Naive B cell (primary cell): ENCODE measurements at regions not wholly inside any gene's neighbourhood (a gene's known extent, or its start where the extent isn't known, plus 50 kb on each side); places are given as distances from the start of the nearest gene placed in this dataset.

Source experiments
- ATAC-seq, 2 donors: fragments of 150-1000 bp; cut with Tn5 transposase; 2 replicates each; pipeline ENCODE4 v1.10.0; 2021; ENCODE audit warnings: low read depth in 2 of 2, mild to moderate bottlenecking in 2 of 2, moderate library complexity in 2 of 2
- DNase-seq: peaks from one replicate; pipeline ENCODE4 v3.0.0; 2022
- H3K27ac Mint-ChIP-seq, 6 donors: one replicate each; pipeline ENCODE4 v1.8.0; 2020 to 2022; ENCODE audit warnings: mild to moderate bottlenecking in 6 of 6, mixed read lengths in 6 of 6, moderate library complexity in 5 of 6, inconsistent platforms in 2 of 6
- H3K27me3 Mint-ChIP-seq, 3 donors: one replicate each; pipeline ENCODE4 v1.8.0; 2021 to 2022; ENCODE audit warnings: mixed read lengths in 3 of 3, mild to moderate bottlenecking in 1 of 3
- H3K36me3 Mint-ChIP-seq, 2 donors: one replicate each; pipeline ENCODE4 v1.8.0; 2020 to 2022; ENCODE audit warnings: mixed read lengths in 2 of 2, inconsistent platforms in 1 of 2, mild to moderate bottlenecking in 1 of 2
- H3K4me1 Mint-ChIP-seq, 3 donors: one replicate each; pipeline ENCODE4 v1.8.0; 2020 to 2022; ENCODE audit warnings: mixed read lengths in 3 of 3, inconsistent platforms in 1 of 3, mild to moderate bottlenecking in 1 of 3, moderate library complexity in 1 of 3
- H3K4me3 Mint-ChIP-seq, 8 donors: one replicate each; pipeline ENCODE4 v1.8.0; 2020 to 2022; ENCODE audit warnings: mild to moderate bottlenecking in 8 of 8, mixed read lengths in 8 of 8, moderate library complexity in 8 of 8, inconsistent platforms in 2 of 8
- H3K9me3 Mint-ChIP-seq, 7 donors: one replicate each; pipeline ENCODE4 v1.8.0; 2020 to 2022; ENCODE audit warnings: mixed read lengths in 7 of 7, mild to moderate bottlenecking in 5 of 7, inconsistent platforms in 2 of 7, moderate library complexity in 1 of 7

DNA sequence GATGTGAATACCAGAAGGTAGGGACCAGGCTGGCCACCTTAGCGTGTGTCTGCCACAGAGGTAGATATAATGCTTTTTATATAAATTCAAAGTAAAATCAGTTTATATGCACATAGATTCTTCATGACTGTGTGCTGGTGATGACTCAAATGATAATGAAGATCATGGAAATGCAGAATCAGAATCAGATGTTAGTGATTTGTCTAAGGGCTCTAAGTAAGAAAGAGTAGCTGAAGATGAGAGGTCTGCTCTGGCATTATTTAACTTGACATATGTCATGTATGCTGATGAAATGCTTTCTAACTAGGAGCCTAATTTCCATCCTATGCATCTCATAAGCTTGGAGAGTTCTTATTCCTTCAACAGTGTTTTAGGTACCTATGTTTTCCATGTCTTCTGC lies 50.3 kb upstream of the DPH6 start:
- ATAC-seq, result no peak
- H3K27me3 Mint-ChIP-seq, result peaks cover 0 to 9% (median 0%) of the 10 kb centered on the region in 3 donors
- no peak overlapping the region for H3K27ac Mint-ChIP-seq
- H3K4me1 Mint-ChIP-seq, result no peaks in the 10 kb centered on the region
- DNase-seq, result no peak
- no peak overlapping the region for H3K4me3 Mint-ChIP-seq
- H3K36me3 Mint-ChIP-seq, result peaks cover 0 to 7% of the 10 kb centered on the region in 2 donors
- H3K9me3 Mint-ChIP-seq, result peaks cover 2 to 9% (median 6%) of the 10 kb centered on the region in 7 donors

DNA sequence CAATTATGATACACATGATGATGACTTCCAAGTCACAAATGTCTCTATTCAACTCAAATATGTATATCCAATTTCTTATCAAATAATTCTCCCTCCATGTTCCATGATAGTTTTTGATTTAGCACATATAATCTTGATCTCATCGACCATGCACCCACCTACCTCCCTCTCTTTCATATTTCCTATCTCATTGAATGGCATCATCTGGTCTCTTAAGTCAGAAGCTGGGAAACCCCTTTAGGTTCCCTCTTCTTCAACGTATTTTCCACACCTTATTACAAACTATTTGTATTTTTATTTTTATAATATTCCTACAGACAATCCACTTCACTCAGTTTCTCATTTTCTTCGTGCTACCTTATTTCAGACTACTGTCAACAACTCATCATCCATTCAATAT lies 56.9 kb upstream of the DPH6 start:
- ATAC-seq (no peak), DNase-seq (no peak)
- Mint-ChIP-seq H3K9me3 (peaks cover 0 to 4% (median 3%) of the 10 kb centered on the region in 7 donors), H3K27ac (no peak overlapping the region), H3K4me3 (no peak overlapping the region), H3K4me1 (no peaks in the 10 kb centered on the region), H3K27me3 (peaks cover 0 to 9% (median 0%) of the 10 kb centered on the region in 3 donors), H3K36me3 (no peaks in the 10 kb centered on the region)

DNA sequence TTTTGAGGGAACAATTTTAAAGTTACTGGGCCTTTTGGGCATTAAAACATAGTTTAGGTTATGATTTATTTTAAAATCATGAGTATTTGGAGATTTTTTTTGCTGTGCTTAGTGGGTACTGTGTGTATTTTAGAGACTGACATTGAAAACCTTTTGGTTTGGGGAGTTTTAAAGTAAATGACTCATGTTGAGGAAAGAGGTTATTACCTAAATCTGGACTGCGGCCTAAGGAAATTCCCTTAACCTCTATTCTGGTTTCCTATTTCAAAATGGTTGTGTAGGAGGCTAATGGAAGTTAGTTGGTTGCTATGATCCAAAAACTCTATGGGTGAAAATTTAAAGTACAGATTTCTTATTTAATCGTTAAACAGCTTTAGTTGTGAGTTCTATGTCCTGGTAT lies 57.3 kb upstream of the DPH6 start:
- H3K27me3 Mint-ChIP-seq, result peaks cover 0 to 9% (median 0%) of the 10 kb centered on the region in 3 donors
- H3K4me1 Mint-ChIP-seq, result no peaks in the 10 kb centered on the region
- no peak overlapping the region for H3K27ac Mint-ChIP-seq
- H3K9me3 Mint-ChIP-seq, result peaks cover 0 to 4% (median 3%) of the 10 kb centered on the region in 7 donors
- no peak overlapping the region for H3K4me3 Mint-ChIP-seq
- no peaks in the 10 kb centered on the region for H3K36me3 Mint-ChIP-seq
- DNase-seq (no peak), ATAC-seq (no peak)

DNA sequence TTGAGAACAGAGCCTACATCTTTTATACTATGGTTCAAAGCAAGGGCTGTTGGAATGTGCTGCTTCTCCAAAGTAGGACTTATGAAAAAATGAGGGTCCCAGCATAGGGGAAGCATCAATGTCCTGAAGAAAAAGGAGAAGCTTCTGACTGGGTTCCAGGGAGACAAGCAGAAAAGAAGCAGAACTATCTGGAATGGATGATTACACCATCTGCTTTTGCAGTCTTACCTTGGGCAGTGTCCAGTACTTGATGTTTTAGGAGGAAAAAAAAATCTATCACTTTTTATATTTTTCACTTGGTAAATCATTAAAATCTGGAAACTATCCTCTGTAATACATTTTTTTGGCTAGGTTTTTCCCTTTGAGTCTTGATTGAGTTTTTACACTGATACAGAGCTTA lies 57.9 kb upstream of the DPH6 start:
- Mint-ChIP-seq H3K4me3 (no peak overlapping the region), H3K27ac (no peak overlapping the region), H3K4me1 (no peaks in the 10 kb centered on the region), H3K9me3 (peaks cover 0 to 4% (median 0%) of the 10 kb centered on the region in 7 donors), H3K27me3 (peaks cover 0 to 4% (median 0%) of the 10 kb centered on the region in 3 donors), H3K36me3 (no peaks in the 10 kb centered on the region)
- DNase-seq (no peak), ATAC-seq (no peak)

DNA sequence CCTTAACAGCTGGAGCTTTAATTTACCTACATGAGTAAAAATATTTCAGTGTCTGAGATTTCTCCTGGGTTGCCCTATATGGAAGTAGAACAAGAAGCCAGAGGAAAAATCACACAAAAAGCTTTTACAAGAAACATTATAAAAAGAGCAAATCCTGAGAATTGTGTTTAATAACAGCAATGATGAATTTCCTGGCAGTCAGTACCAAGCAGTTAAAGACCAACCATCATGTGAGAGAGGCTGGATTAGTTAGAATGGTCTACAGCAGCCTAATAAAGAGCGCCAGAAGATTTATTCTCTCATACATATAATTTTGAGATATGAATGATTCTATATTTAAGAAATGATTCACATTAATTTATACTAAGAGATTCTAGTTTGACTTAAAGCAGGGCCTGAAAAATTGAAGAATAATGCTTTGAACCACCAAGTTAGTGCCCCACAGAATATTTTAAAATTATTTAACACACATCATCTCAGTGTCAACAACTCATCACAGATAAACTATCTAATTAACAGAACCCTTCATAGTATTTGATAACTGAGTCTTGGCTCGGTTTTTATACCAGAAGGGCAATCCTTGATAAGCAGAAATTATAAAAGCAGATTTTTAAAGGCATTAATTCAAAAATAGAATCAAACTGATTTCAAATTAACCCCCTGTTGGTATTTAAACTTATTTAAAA lies 59.9 kb upstream of the DPH6 start:
- Mint-ChIP-seq H3K4me3 (no peak overlapping the region), H3K4me1 (no peaks in the 10 kb centered on the region), H3K9me3 (peaks cover 0 to 10% (median 2%) of the 10 kb centered on the region in 7 donors), H3K36me3 (no peaks in the 10 kb centered on the region), H3K27ac (no peak overlapping the region), H3K27me3 (no peaks in the 10 kb centered on the region)
- DNase-seq (no peak), ATAC-seq (no peak)

DNA sequence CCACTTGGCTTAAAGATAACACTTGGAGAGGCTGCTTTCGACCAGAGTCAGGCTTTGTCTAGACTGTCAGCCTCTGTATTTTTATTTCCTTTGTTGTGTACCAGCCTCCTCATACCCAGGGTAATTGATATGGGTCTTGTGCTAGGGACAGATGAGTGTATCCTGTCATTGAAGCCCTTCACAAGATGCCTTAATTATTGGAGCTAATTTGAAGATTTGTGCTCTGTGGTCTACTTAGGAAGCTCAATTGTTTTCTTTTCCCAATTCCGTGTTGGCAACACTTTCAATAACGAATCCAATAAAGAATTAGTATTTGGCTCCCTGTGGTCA lies 60.5 kb upstream of the DPH6 start:
- Mint-ChIP-seq H3K27ac (no peak overlapping the region), H3K9me3 (peaks cover 0 to 10% (median 3%) of the 10 kb centered on the region in 7 donors), H3K27me3 (no peaks in the 10 kb centered on the region), H3K4me1 (no peaks in the 10 kb centered on the region), H3K36me3 (no peaks in the 10 kb centered on the region), H3K4me3 (no peak overlapping the region)
- DNase-seq, result no peak
- no peak for ATAC-seq

DNA sequence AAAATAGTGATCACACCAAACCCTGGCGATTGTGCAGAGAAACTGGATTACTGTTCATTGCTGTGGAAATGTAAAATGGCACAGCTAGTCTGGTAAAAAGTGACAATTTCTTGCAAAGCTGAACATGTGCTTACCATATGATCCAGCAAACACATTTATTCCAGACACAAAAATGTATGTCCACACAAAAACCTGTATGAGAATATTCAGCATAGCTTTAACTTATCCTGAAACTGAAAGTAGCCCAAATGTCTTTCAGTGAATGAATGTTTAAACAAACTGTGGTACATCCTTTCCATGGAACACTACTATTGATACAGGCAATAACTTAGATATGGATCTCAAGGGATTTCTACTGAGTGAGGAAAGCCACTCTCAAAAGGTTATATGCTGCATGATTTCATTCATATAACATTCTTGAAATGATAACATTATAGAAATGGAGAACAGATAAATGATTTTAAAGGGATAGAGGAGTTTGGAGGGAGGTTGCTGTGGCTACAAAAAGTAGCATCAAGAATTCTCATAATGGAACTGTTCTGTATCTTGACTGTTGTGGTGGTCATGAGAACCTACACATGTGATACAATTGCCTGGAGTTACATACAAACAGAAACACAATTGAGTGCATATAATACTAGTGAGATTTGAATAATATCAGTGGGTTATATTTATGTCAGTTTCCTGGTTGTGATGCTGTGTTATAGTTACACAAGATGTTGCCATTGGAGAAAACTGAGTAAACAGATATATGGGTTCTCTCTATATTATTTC lies 70.7 kb upstream of the DPH6 start:
- H3K4me1 Mint-ChIP-seq, result peaks cover 0 to 4% (median 3%) of the 10 kb centered on the region in 3 donors
- DNase-seq, result no peak
- H3K27me3 Mint-ChIP-seq, result peaks cover 4 to 11% (median 7%) of the 10 kb centered on the region in 3 donors
- H3K27ac Mint-ChIP-seq, result no peak overlapping the region
- H3K4me3 Mint-ChIP-seq, result no peak overlapping the region
- ATAC-seq, result no peak
- peaks cover 0 to 6% of the 10 kb centered on the region in 2 donors for H3K36me3 Mint-ChIP-seq
- H3K9me3 Mint-ChIP-seq, result peaks cover 0 to 22% (median 10%) of the 10 kb centered on the region in 7 donors

DNA sequence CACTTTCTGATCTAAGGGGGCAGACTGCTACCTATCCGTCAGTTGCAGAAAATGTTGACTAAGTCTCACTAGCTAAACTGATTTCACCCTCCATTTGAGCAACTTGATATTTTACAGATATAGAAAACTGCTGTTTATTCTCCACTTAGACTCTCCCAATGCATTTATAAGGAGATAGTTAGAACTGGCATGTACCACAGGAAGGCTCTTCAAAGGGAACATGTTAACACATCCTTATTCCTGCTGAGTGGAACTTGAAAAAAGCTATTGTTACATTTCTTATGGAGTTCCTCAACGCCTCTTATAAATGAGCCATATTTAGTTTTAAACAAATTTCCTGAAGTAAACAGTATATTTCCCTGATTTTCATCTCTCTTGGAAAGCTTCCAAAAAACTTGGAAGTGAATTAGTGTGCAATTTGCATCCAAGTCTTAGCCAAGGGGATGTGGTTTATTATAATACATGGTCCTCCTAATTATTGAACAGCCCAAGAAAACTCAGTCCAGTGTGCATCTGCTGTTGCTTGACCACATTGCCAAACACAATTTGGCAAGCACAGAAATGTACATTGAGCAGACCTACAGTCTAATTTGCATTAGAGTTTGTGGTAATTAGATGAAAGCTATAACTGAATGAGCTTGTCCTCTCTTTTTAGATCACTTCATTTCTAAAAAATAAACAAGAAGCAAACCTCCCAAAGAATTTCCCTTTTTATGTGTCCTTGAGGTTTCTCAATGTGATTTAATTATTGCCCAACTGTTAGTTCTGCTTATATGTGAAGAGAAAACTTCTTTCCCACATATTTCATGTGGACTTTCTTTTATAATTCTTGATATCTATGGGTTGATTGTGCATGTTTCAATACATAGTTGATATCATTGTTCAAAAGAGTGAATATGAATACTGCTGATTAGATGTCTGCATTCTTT lies 72.6 kb upstream of the DPH6 start:
- Mint-ChIP-seq H3K9me3 (peaks cover 0 to 11% (median 4%) of the 10 kb centered on the region in 7 donors), H3K4me1 (no peaks in the 10 kb centered on the region), H3K4me3 (no peak overlapping the region), H3K27me3 (peaks cover 7 to 11% (median 10%) of the 10 kb centered on the region in 3 donors), H3K36me3 (peaks cover 0 to 3% of the 10 kb centered on the region in 2 donors), H3K27ac (no peak overlapping the region)
- ATAC-seq, result no peak
- no peak for DNase-seq

DNA sequence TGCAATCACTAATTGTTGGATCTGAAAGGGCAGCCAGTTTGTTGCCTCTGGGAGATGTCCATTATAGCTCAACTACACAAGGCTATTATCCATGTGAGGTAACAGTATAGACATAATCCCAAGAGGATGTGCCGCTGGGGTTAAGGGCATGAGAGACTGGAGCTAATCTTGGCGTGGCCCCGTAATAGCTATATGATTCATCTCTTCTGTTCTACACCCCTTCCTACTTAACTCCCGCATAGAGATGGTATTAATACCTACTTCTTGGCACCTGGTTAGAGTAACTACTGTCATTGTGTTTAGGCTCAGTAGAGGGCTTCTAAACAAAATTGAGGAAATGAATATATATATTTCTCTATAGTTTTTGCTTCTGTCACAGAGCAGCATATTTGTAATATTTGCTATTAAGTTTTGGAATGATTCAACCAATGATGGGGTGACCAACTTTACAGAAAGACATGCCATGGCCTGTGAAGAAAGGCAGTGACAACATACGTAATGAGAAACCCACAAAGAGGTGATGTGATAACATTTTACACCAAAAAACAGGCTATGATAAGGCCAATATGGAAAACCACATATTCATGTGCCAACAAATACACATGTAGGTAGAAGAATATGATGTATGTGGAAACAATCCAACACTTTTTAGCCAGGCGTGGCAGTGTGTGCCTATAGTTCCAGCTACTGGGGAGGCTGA lies 76.8 kb upstream of the DPH6 start:
- DNase-seq (no peak), ATAC-seq (no peak)
- Mint-ChIP-seq H3K27me3 (peaks cover 5 to 17% (median 6%) of the 10 kb centered on the region in 3 donors), H3K9me3 (peaks cover 0 to 6% (median 0%) of the 10 kb centered on the region in 7 donors), H3K4me1 (no peaks in the 10 kb centered on the region), H3K36me3 (no peaks in the 10 kb centered on the region), H3K27ac (no peak overlapping the region), H3K4me3 (no peak overlapping the region)

DNA sequence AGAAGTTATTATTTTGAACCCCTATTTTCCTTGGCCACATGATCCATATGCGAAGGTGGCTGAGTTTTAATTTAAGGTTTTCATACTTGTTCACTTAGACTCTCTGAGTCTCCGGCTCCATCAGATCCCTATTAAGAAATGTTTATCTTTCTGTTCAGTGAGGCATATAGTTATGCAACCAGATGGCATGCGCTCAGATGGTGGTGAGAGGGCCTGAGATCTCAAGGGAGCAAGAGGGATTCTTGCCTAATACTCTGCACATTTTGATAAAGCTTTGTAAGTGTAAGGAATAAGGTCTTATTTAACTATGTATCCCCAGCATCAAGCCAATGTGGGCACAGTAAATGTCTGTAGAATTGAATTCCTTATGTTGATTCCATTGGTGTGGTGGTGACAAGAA lies 78.9 kb upstream of the DPH6 start:
- H3K4me1 Mint-ChIP-seq, result no peaks in the 10 kb centered on the region
- DNase-seq, result no peak
- H3K27ac Mint-ChIP-seq, result no peak overlapping the region
- H3K9me3 Mint-ChIP-seq, result peaks cover 0 to 3% (median 0%) of the 10 kb centered on the region in 7 donors
- ATAC-seq, result no peak
- no peaks in the 10 kb centered on the region for H3K36me3 Mint-ChIP-seq
- H3K4me3 Mint-ChIP-seq, result no peak overlapping the region
- H3K27me3 Mint-ChIP-seq, result peaks cover 1 to 22% (median 6%) of the 10 kb centered on the region in 3 donors

DNA sequence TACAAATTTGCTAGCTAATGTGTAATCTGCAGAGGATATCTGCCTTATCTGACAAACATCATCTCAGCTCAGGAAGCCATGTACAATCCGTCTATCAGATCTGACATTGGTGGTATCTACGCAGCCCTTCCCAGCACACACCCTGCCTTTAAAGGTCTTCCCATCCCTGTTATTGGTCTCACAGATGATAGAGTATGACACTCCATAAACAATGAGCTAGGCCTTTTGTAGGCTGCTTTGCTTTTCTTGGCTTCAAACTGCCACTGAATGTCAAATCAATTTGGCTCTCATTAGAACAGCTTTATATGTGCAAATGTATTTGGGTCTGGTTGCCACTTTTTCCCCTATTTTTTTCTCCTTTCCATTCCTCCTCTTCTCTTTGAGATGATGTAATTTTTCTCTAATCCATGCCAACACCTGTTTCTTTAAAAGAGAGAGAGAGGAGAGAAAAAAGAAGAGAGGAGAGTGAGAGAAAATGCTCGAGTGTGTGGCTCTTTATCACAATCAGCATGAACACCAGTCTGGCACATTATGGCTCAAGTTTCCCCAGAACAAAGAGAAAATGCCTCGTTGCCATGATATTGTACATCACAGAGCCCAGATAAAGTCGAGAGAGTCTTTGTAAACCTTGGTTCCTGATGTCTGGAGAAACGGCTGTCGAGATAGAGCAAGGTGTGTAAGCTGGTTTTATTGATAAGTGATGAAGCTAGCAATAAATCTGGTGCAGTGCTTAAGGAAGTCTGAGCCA lies 80.8 kb upstream of the DPH6 start:
- Mint-ChIP-seq H3K4me1 (no peaks in the 10 kb centered on the region), H3K27ac (no peak overlapping the region)
- no peak for ATAC-seq

DNA sequence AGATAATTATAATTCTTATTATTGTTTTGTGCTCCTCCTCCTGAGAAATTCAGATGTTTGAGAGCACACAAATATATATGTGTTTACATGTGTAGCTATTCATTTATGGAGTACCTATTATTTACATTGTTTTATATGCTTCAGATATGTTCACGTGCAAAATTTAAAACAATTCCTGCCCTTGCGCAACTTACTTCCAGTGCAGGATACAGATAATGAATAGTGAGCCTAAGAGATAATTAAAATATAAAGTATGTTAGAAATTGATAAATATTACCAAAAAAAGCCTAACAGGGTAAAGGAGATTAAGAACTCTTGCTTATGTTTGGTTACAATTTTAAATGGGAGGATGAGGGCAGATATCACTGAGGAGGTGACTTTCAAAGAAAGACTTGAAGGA lies 81.7 kb upstream of the DPH6 start:
- Mint-ChIP-seq H3K27me3 (peaks cover 9 to 20% (median 10%) of the 10 kb centered on the region in 3 donors), H3K36me3 (no peaks in the 10 kb centered on the region), H3K9me3 (no peaks in the 10 kb centered on the region), H3K27ac (no peak overlapping the region), H3K4me1 (no peaks in the 10 kb centered on the region), H3K4me3 (no peak overlapping the region)
- ATAC-seq, result no peak
- no peak for DNase-seq

More for the DNA sequence above, 80.8 kb upstream of the DPH6 start:
- H3K27me3 Mint-ChIP-seq, result peaks cover 6 to 20% (median 10%) of the 10 kb centered on the region in 3 donors
- no peaks in the 10 kb centered on the region for H3K36me3 Mint-ChIP-seq
- H3K9me3 Mint-ChIP-seq, result no peaks in the 10 kb centered on the region
- H3K4me3 Mint-ChIP-seq, result no peak overlapping the region
- DNase-seq, result no peak
